ENCODE measurements at regions not wholly inside any gene's neighbourhood (a gene's known extent, or its start where the extent isn't known, plus 50 kb on each side); places are given as distances from the start of the nearest gene placed in this dataset.
A peak's percentile ranks its signal among the peaks of the same experiment; 100 is the strongest.

DNA sequence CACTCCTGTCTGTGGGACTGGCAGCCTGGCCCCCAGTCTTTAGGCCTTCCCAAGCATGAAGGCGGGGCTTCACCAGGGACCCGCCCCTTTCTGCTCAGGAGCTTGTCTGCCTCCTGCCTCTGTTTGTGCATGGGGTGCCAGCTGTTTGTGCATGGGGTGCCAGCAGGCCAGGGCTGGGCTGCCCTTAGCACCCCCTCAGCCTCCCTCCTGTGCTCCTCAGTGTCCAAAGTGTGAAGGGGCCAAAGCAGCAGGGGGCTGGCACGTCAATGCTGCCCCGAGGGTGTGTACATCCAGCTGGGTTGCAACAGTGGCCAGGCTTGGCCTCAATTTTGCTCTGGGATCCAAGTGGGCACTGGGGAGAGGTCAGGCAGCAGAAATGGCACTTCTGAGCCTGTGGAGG is 298.0 kb upstream of the GALNT5 start:
- Mint-ChIP-seq H3K9me3 (ENCODE audit: low read depth, unreplicated experiment) (no peaks in the 10 kb centered on the region), H3K4me3 (ENCODE audit: low read depth, unreplicated experiment) (no peak overlapping the region), H3K4me1 (ENCODE audit: low read depth, unreplicated experiment) (no peaks in the 10 kb centered on the region)

DNA sequence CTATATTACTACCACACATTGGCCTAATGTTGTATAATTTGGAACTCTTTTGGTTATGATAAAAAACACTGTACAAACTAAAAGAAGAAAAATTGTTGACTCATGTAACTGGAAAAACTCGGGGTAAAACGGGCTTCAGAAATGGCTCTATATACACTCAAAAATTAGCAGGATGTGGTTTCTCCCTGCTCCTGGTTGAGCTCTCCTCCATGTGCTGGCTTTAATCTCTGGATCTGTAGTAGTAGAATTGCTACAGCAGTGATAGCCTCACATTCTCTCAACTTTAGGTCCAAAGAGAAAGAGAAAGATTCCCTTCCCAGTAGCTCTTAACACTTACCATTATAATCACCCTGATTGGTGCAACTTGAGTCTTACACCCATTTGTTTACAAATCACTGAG is 274.9 kb upstream of the GALNT5 start:
- no peak overlapping the region for H3K4me3 Mint-ChIP-seq (ENCODE audit: low read depth, unreplicated experiment)
- TF ChIP-seq, protein P1, sequence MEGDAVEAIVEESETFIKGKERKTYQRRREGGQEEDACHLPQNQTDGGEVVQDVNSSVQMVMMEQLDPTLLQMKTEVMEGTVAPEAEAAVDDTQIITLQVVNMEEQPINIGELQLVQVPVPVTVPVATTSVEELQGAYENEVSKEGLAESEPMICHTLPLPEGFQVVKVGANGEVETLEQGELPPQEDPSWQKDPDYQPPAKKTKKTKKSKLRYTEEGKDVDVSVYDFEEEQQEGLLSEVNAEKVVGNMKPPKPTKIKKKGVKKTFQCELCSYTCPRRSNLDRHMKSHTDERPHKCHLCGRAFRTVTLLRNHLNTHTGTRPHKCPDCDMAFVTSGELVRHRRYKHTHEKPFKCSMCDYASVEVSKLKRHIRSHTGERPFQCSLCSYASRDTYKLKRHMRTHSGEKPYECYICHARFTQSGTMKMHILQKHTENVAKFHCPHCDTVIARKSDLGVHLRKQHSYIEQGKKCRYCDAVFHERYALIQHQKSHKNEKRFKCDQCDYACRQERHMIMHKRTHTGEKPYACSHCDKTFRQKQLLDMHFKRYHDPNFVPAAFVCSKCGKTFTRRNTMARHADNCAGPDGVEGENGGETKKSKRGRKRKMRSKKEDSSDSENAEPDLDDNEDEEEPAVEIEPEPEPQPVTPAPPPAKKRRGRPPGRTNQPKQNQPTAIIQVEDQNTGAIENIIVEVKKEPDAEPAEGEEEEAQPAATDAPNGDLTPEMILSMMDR (IDR thresholded peaks at IDR 0.05; ENCODE audit: unreplicated experiment) = no peak
- no peak for DNase-seq
- no TSS peak for BruUV-seq (replicated peaks)
- H3K27ac Mint-ChIP-seq (ENCODE audit: unreplicated experiment) = no peak overlapping the region
- intact Hi-C loops (cut with micrococcal nuclease; ENCODE audit: unreplicated experiment) = no loop called here
- no peaks in the 10 kb centered on the region for H3K27me3 Mint-ChIP-seq (ENCODE audit: unreplicated experiment)
- no peaks in the 10 kb centered on the region for H3K4me1 Mint-ChIP-seq (ENCODE audit: low read depth, unreplicated experiment)
- no peaks in the 10 kb centered on the region for H3K9me3 Mint-ChIP-seq (ENCODE audit: low read depth, unreplicated experiment)
- H3K36me3 Mint-ChIP-seq (ENCODE audit: insufficient read depth, unreplicated experiment) = no peaks in the 10 kb centered on the region
- CTCF ChIA-PET = no interaction called here

More for the DNA sequence above, 298.0 kb upstream of the GALNT5 start:
- CTCF ChIA-PET = no interaction called here
- no peak for DNase-seq
- no TSS peak for BruUV-seq (replicated peaks)
- no peaks in the 10 kb centered on the region for H3K27me3 Mint-ChIP-seq (ENCODE audit: unreplicated experiment)
- no peak overlapping the region for H3K27ac Mint-ChIP-seq (ENCODE audit: unreplicated experiment)
- TF ChIP-seq, protein P1 (IDR thresholded peaks at IDR 0.05; ENCODE audit: unreplicated experiment) = no peak
- intact Hi-C loops (cut with micrococcal nuclease; ENCODE audit: unreplicated experiment) = no loop called here
- H3K36me3 Mint-ChIP-seq (ENCODE audit: insufficient read depth, unreplicated experiment) = no peaks in the 10 kb centered on the region

DNA sequence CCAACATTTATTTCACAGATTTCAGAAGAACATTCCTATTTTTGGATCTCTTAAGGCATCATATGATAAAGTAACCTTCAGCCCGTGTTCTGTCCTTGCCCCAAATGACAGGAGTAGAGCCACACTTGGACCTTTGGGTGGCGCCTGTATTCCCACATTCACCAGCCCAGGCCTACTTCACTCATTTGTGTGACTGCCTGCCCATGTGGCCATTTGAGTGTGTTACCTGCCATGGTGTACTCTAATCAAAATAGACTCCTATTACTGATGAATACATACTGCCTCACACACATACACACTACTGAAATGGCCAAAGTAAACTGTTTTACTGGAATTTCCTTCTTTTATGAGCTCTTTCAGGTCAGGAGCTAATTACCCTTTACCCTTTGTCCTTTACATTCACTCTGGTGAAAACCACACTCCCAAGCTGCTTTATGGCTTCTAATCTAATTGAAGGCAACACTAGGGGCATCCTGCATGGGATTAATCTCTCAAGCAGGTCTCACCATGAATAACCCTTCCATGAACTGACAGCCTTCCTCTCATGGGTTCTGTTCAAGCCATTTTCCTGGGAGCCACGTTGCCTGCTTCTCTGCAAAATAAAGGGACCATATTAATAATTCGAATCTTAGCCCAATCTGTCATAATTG is 271.0 kb upstream of the GALNT5 start:
- Mint-ChIP-seq H3K4me3 (ENCODE audit: low read depth, unreplicated experiment) (no peak overlapping the region), H3K4me1 (ENCODE audit: low read depth, unreplicated experiment) (no peaks in the 10 kb centered on the region), H3K36me3 (ENCODE audit: insufficient read depth, unreplicated experiment) (no peaks in the 10 kb centered on the region), H3K9me3 (ENCODE audit: low read depth, unreplicated experiment) (no peaks in the 10 kb centered on the region), H3K27ac (ENCODE audit: unreplicated experiment) (no peak overlapping the region), H3K27me3 (ENCODE audit: unreplicated experiment) (no peaks in the 10 kb centered on the region)
- BruUV-seq (replicated peaks) = no TSS peak
- CTCF ChIA-PET = no interaction called here
- intact Hi-C loops (cut with micrococcal nuclease; ENCODE audit: unreplicated experiment) = no loop called here
- TF ChIP-seq, protein P1 (IDR thresholded peaks at IDR 0.05; ENCODE audit: unreplicated experiment) = no peak
- no peak for DNase-seq

DNA sequence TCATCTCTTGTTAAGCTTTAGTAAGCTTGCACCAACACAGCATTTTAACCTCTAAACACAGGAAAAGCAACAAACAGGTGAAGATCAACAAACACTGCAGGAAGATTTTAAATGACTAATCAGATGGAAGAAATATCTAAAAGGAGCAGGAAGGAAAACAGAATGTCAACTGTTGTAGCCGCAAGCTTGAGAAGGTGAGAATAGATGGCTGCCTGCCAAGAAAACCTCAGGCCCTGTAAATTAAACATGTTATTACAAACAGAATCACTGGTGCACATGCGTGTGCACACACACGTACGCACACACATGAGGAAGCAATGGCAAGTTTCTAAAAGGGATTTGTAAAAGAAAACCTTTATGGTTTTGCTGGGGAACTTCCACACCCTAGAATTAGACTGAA is 257.8 kb upstream of the GALNT5 start:
- H3K4me1 Mint-ChIP-seq (ENCODE audit: low read depth, unreplicated experiment) = peaks cover 11% of the 10 kb centered on the region
- no TSS peak for BruUV-seq (replicated peaks)

More for the DNA sequence above, 257.8 kb upstream of the GALNT5 start:
- Mint-ChIP-seq H3K9me3 (ENCODE audit: low read depth, unreplicated experiment) (peaks cover 8% of the 10 kb centered on the region), H3K27ac (ENCODE audit: unreplicated experiment) (no peak overlapping the region), H3K27me3 (ENCODE audit: unreplicated experiment) (no peaks in the 10 kb centered on the region), H3K4me3 (ENCODE audit: low read depth, unreplicated experiment) (no peak overlapping the region), H3K36me3 (ENCODE audit: insufficient read depth, unreplicated experiment) (no peaks in the 10 kb centered on the region)
- TF ChIP-seq, protein P1 (IDR thresholded peaks at IDR 0.05; ENCODE audit: unreplicated experiment) = no peak
- intact Hi-C loops (cut with micrococcal nuclease; ENCODE audit: unreplicated experiment) = no loop called here
- peak; percentile 28 for DNase-seq
- CTCF ChIA-PET = no interaction called here
